MCF 10A (cell line): ENCODE measurements at regions not wholly inside any gene's neighbourhood (a gene's known extent, or its start where the extent isn't known, plus 50 kb on each side); places are given as distances from the start of the nearest gene placed in this dataset.
"Not testable (repeated sequence)": the region's sequence is repeated elsewhere in the genome, so short reads cannot be mapped to it uniquely, and the experiment has no call there.

ENCODE experiments used
- BruUV-seq: library from RNA; stranded (reverse); fragments of 400-500 nt; replicated peaks from 2 replicates; lab custom pipeline; 2021; lab: Mats Ljungman, UMichigan
- CTCF ChIA-PET: fragments of 300-600 bp; sonication (Branson Sonifier 250); formaldehyde crosslinking; extraction: SDS; loops from one replicate; lab custom pipeline; 2021; ENCODE audit warnings: antibody characterized with exemption, inconsistent platforms; lab: Yijun Ruan, JAX
- POLR2A ChIA-PET: fragments of 300-600, 350-650 bp; sonication (Branson Sonifier 250); formaldehyde crosslinking; extraction: SDS; loops from one replicate; lab custom pipeline; 2020; ENCODE audit warnings: antibody characterized with exemption, inconsistent platforms; lab: Yijun Ruan, JAX
- DNase-seq: peaks from one replicate; pipeline ENCODE4 v3.0.0-alpha.2; 2018; ENCODE audit not compliant: unreplicated experiment
- H3K27ac Mint-ChIP-seq: one replicate; pipeline ENCODE4 v1.8.0; 2022; ENCODE audit warnings: mild to moderate bottlenecking, low read depth, mixed read lengths; ENCODE audit not compliant: unreplicated experiment
- H3K27me3 Mint-ChIP-seq: one replicate; pipeline ENCODE4 v1.8.0; 2022; ENCODE audit warnings: mixed read lengths; ENCODE audit not compliant: insufficient read depth, unreplicated experiment
- H3K36me3 Mint-ChIP-seq: one replicate; pipeline ENCODE4 v1.8.0; 2022; ENCODE audit warnings: mild to moderate bottlenecking, moderate library complexity, mixed read lengths; ENCODE audit not compliant: insufficient read depth, unreplicated experiment
- H3K4me1 Mint-ChIP-seq: one replicate; pipeline ENCODE4 v1.8.0; 2022; ENCODE audit warnings: mixed read lengths; ENCODE audit not compliant: insufficient read depth, unreplicated experiment
- H3K4me3 Mint-ChIP-seq: one replicate; pipeline ENCODE4 v1.8.0; 2022; ENCODE audit warnings: mild to moderate bottlenecking, moderate library complexity, mixed read lengths; ENCODE audit not compliant: unreplicated experiment
- H3K9me3 Mint-ChIP-seq: one replicate; pipeline ENCODE4 v1.8.0; 2022; ENCODE audit warnings: mixed read lengths; ENCODE audit not compliant: unreplicated experiment
- CTCF ChIP-seq: fragments of 200-600 bp; IDR thresholded peaks from one replicate; pipeline ENCODE4 v1.8.0; 2022; ENCODE audit warnings: antibody characterized with exemption, mild to moderate bottlenecking; ENCODE audit not compliant: unreplicated experiment
- intact Hi-C: fragments of 100-400 bp; cut with micrococcal nuclease; formaldehyde crosslinking; loops from 2 replicates; pipeline ENCODE4 v1.14.1; 2022

GRCh38 chr13:51170128-51170497 is 52.1 kb upstream of the FAM124A start:
- peaks cover 61% of the 10 kb centered on the region for H3K27me3 Mint-ChIP-seq
- CTCF ChIA-PET, H3K27ac Mint-ChIP-seq, intact Hi-C loops, POLR2A ChIA-PET, H3K36me3 Mint-ChIP-seq, H3K4me1 Mint-ChIP-seq, H3K9me3 Mint-ChIP-seq, DNase-seq, H3K4me3 Mint-ChIP-seq, BruUV-seq: not testable (repeated sequence)

DNA sequence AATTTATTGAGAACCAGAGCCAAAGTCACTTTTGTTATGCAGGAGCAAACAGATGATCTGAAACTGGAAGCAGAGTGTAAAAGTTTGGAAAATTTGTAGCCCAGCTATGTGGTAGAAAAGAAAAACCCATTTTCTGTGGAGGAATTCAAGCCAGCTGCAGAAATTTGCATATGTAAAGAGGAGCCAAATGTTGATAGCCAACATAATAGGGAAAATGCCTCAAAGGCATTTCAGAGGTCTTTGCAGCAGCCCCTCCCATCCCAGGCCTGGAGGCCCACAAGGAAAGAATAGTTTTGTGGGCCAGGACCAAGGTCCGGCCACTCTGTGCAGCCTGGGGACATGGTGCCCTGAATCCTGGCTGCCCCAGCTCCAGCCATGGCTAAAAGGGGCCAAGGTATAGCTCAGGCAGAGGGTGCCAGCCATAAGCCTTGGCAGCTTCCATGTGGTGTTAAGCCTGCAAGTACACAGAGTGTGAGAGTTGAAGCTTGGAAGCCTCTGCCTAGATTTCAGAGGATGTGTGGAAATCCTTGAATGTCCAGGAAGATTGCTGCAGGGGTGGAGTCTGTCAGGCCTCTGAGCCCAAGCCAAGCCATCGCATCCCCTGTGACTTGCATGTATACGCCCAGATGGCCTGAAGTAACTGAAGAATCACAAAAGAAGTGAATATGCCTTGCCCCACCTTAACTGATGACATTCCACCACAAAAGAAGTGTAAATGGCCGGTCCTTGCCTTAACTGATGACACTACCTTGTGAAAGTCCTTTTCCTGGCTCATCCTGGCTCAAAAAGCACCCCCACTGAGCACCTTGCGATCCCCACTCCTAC is 52.7 kb upstream of the FAM124A start:
- H3K4me3 Mint-ChIP-seq, BruUV-seq, POLR2A ChIA-PET, H3K4me1 Mint-ChIP-seq, H3K27ac Mint-ChIP-seq, H3K9me3 Mint-ChIP-seq, CTCF ChIA-PET, H3K36me3 Mint-ChIP-seq, intact Hi-C loops, DNase-seq: not testable (repeated sequence)
- H3K27me3 Mint-ChIP-seq: peaks cover 67% of the 10 kb centered on the region

GRCh38 chr13:51168623-51169022 is 53.6 kb upstream of the FAM124A start:
- ChIA-PET CTCF (interaction anchor here (1.2 kb wide), 1 partner anchor 43 kb away, joined by 3 read pairs; no protein-coding TSS in a partner anchor), POLR2A (no interaction called here)
- BruUV-seq: no TSS peak
- no peaks in the 10 kb centered on the region for H3K9me3 Mint-ChIP-seq
- H3K36me3 Mint-ChIP-seq: no peaks in the 10 kb centered on the region
- intact Hi-C loops: no loop called here
- no peak for TF ChIP-seq CTCF
- H3K27me3 Mint-ChIP-seq: peaks cover 76% of the 10 kb centered on the region
- no peak for DNase-seq
- H3K4me3 Mint-ChIP-seq: no peak overlapping the region
- peaks cover 11% of the 10 kb centered on the region for H3K4me1 Mint-ChIP-seq
- no peak overlapping the region for H3K27ac Mint-ChIP-seq

GRCh38 chr13:51167393-51168191 is 54.6 kb upstream of the FAM124A start:
- H3K4me3 Mint-ChIP-seq: no peak overlapping the region
- TF ChIP-seq CTCF: no peak
- BruUV-seq: no TSS peak
- DNase-seq: no peak
- ChIA-PET POLR2A (no interaction called here), CTCF (interaction anchor here (1.2 to 1.6 kb wide), 2 partner anchors 42 to 119 kb away, joined by 3 read pairs; no protein-coding TSS in a partner anchor)
- H3K9me3 Mint-ChIP-seq: no peaks in the 10 kb centered on the region
- no peaks in the 10 kb centered on the region for H3K36me3 Mint-ChIP-seq
- H3K27me3 Mint-ChIP-seq: peaks cover 81% of the 10 kb centered on the region
- no peak overlapping the region for H3K27ac Mint-ChIP-seq
- H3K4me1 Mint-ChIP-seq: peaks cover 6% of the 10 kb centered on the region
- intact Hi-C loops: no loop called here

GRCh38 chr13:51162701-51163100 is 51.6 kb upstream of the C13orf42 start:
- Mint-ChIP-seq H3K4me3 (no peak overlapping the region), H3K9me3 (no peaks in the 10 kb centered on the region), H3K27ac (no peak overlapping the region), H3K4me1 (peaks cover 6% of the 10 kb centered on the region), H3K27me3 (peaks cover 52% of the 10 kb centered on the region), H3K36me3 (peaks cover 6% of the 10 kb centered on the region)
- ChIA-PET POLR2A (no interaction called here), CTCF (interaction anchor here (0.6 to 1.5 kb wide), 5 partner anchors 10 to 476 kb away, joined by 3 to 4 read pairs (median 3); no protein-coding TSS in a partner anchor)
- DNase-seq: no peak
- TF ChIP-seq CTCF: no peak
- no TSS peak for BruUV-seq
- intact Hi-C loops: no loop called here
